HG02642 (cell line): ENCODE measurements at regions not wholly inside any gene's neighbourhood (a gene's known extent, or its start where the extent isn't known, plus 50 kb on each side); places are given as distances from the start of the nearest gene placed in this dataset.
A peak's percentile ranks its signal among the peaks of the same experiment; 100 is the strongest.

Experiments used
- ATAC-seq: cut with Tn5 transposase; IDR thresholded peaks from one replicate; pipeline ENCODE4 v1.9.1; 2021; ENCODE audit warnings: mild to moderate bottlenecking; ENCODE audit not compliant: unreplicated experiment, poor library complexity

- no peak for ATAC-seq
These were observed 90.5 kb upstream of the TNC start for GRCh38 chr9:115208501-115208900.

- ATAC-seq = peak; percentile 59
These were observed 91.8 kb upstream of the TNC start for GRCh38 chr9:115209601-115210306.

- ATAC-seq = no peak
These were observed 92.7 kb upstream of the TNC start for GRCh38 chr9:115210699-115211098.

- peak; percentile 71 for ATAC-seq
These were observed 93.6 kb upstream of the TNC start for GRCh38 chr9:115211413-115212124.

GRCh38 chr9:115212125-115212605 is 94.2 kb upstream of the TNC start:
- ATAC-seq = no peak

- ATAC-seq = no peak
These were observed 94.9 kb upstream of the TNC start for GRCh38 chr9:115212832-115213231.

GRCh38 chr9:115213818-115214334 is 95.9 kb upstream of the TNC start:
- ATAC-seq = no peak

- no peak for ATAC-seq
These were observed 98.9 kb upstream of the TNC start for GRCh38 chr9:115216873-115217272.

- ATAC-seq = no peak
These were observed 102.5 kb upstream of the TNC start for GRCh38 chr9:115220319-115221005.

- no peak for ATAC-seq
These were observed 105.5 kb upstream of the TNC start for GRCh38 chr9:115223471-115223870.

GRCh38 chr9:115225459-115226116 is 107.6 kb upstream of the TNC start:
- ATAC-seq = no peak

- no peak for ATAC-seq
These were observed 108.2 kb upstream of the TNC start for GRCh38 chr9:115226152-115226551.

GRCh38 chr9:115229496-115229895 is 111.5 kb upstream of the TNC start:
- ATAC-seq = no peak

GRCh38 chr9:115230924-115231515 is 113.1 kb upstream of the TNC start:
- no peak for ATAC-seq

GRCh38 chr9:115232181-115232774 is 114.3 kb upstream of the TNC start:
- ATAC-seq = no peak

- peak; percentile 84 for ATAC-seq
These were observed 116.1 kb upstream of the TNC start for GRCh38 chr9:115234094-115234493.

GRCh38 chr9:115235221-115235620 is 117.3 kb upstream of the TNC start:
- no peak for ATAC-seq

GRCh38 chr9:115237385-115237998 is 119.5 kb upstream of the TNC start:
- no peak for ATAC-seq

- ATAC-seq = no peak
These were observed 122.7 kb upstream of the TNC start for GRCh38 chr9:115240676-115241075.
